ENCODE measurements at regions not wholly inside any gene's neighbourhood (a gene's known extent, or its start where the extent isn't known, plus 50 kb on each side); places are given as distances from the start of the nearest gene placed in this dataset.

DNA sequence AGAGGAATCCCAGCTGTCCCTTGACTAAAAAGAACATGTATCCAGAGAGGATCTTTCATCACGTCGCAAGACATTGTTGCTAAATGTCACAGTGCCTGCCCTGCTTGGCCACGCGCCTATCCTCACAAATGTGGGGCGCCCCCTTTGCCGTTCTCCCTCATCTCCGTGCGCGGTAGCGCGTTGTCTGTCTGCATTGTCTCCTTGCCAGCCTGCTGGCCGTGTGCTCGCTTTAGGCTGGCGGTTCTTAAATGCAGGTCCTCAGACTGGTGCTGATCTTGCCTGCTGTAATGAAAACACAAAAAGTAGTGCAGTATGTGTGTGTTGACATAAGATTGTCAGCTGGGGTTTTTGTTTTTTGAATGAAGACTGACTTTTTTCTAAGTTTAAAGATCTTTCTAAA is 198.2 kb upstream of the RGS6 start:
- H3K56ac ChIP-seq (ENCODE audit: extremely low read depth, insufficient read depth, low read length) = no peak overlapping the region
- in situ Hi-C loops (cut with MboI; ENCODE audit: low sequenced_read_pairs) (no loop called here), intact Hi-C loops (cut with micrococcal nuclease) (no loop called here), dilution Hi-C loops (cut with HindIII; ENCODE audit: low sequenced_read_pairs, unreplicated experiment) (no loop called here)
- DNase-seq (no peak), ATAC-seq (ENCODE audit: low read depth) (no peak)
- no peak overlapping the region for H2AFZ ChIP-seq (replicated peaks; ENCODE audit: low read length, poor library complexity)
- H3K4ac ChIP-seq (ENCODE audit: low read depth, low read length) = peak overlapping the region; percentile 38; the same call in 1 of the 2 replicates
- peak overlapping the region; percentile 18; the same call in 1 of the 2 replicates for H3K23ac ChIP-seq (ENCODE audit: low read depth, low read length)
- H4K8ac ChIP-seq (ENCODE audit: low read depth in 2 of 2, low read length in 2 of 2) = no peak overlapping the region
- POLR2A ChIA-PET (ENCODE audit: unreplicated experiment) = no interaction called here
- H3K9me3 ChIP-seq (ENCODE audit: control insufficient read depth, insufficient read depth, low read length) = no peaks in the 10 kb centered on the region
- H4K20me1 ChIP-seq (ENCODE audit: insufficient read depth, low read length) = no peaks in the 10 kb centered on the region
- no peak overlapping the region for H4K5ac ChIP-seq (ENCODE audit: low read depth, low read length)
- 0 out of 2 replicates have a peak overlapping the region, but pooled peaks have one; percentile 34 for H4K91ac ChIP-seq (ENCODE audit: insufficient read depth, low read depth, low read length)
- H2BK5ac ChIP-seq (ENCODE audit: low read depth, low read length, poor library complexity, severe bottlenecking) = peak overlapping the region; percentile 8
- no peak for TF ChIP-seq BHLHE40 (IDR thresholded peaks at IDR 0.05; ENCODE audit: low read depth, low read length)
- no peak for TF ChIP-seq SMC3 (IDR thresholded peaks at IDR 0.05; ENCODE audit: low read depth, low read length)
- TF ChIP-seq CHD1 (IDR thresholded peaks at IDR 0.05; ENCODE audit: low read depth, low read length) = no peak
- TF ChIP-seq MXI1 (IDR thresholded peaks at IDR 0.05; ENCODE audit: borderline replicate concordance, low read depth, low read length) = no peak
- TF ChIP-seq MAFK (IDR thresholded peaks at IDR 0.05; ENCODE audit: low read depth, low read length) = no peak
- TF ChIP-seq, protein P1, sequence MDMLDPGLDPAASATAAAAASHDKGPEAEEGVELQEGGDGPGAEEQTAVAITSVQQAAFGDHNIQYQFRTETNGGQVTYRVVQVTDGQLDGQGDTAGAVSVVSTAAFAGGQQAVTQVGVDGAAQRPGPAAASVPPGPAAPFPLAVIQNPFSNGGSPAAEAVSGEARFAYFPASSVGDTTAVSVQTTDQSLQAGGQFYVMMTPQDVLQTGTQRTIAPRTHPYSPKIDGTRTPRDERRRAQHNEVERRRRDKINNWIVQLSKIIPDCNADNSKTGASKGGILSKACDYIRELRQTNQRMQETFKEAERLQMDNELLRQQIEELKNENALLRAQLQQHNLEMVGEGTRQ (IDR thresholded peaks at IDR 0.05; ENCODE audit: low read depth, low read length) = no peak
- no peak for TF ChIP-seq RFX5 (IDR thresholded peaks at IDR 0.05; ENCODE audit: low read depth, low read length)
- TF ChIP-seq POLR2A (IDR thresholded peaks at IDR 0.05; ENCODE audit: low read depth, low read length) = no peak
- peaks cover 3 to 9% of the 10 kb centered on the region in 2 experiments; a peak in 2 of 4 replicates for H3K79me1 ChIP-seq (ENCODE audit: low read depth in 1 of 2, low read length in 2 of 2)
- H3K4me1 ChIP-seq (ENCODE audit: control insufficient read depth, insufficient read depth, low read length) = peaks cover 4% of the 10 kb centered on the region
- H3K9me1 ChIP-seq (ENCODE audit: insufficient read depth, low read length) = peaks cover 11% of the 10 kb centered on the region
- no TSS peak for BruUV-seq (replicated peaks)
- H2AK5ac ChIP-seq (ENCODE audit: low read depth, low read length) = peak overlapping the region; percentile 82
- CTCF ChIA-PET = no interaction called here
- no peak overlapping the region for H3K18ac ChIP-seq (ENCODE audit: low read depth, low read length)
- no peaks in the 10 kb centered on the region for H3K27me3 ChIP-seq (ENCODE audit: control insufficient read depth, insufficient read depth, low read length)
- H3K9ac ChIP-seq (ENCODE audit: low read depth, low read length) = no peak overlapping the region
- peak overlapping the region; percentile 53; the same call in 1 of the 2 replicates for H3K14ac ChIP-seq (replicated peaks; ENCODE audit: low read depth, low read length)
- no peak overlapping the region for H2AK9ac ChIP-seq (replicated peaks; ENCODE audit: low read depth, low read length, poor library complexity)
- H3K27ac ChIP-seq (ENCODE audit: insufficient read depth, low read length) = no peak overlapping the region
- peak overlapping the region; percentile 39; the same call in 1 of the 2 replicates for H2BK20ac ChIP-seq (ENCODE audit: low read depth, low read length)
- H3K4me3 ChIP-seq (ENCODE audit: insufficient read depth, low read depth, low read length) = no peak overlapping the region
- H2BK120ac ChIP-seq (ENCODE audit: low read depth, low read length) = no peak overlapping the region; the same call in 1 of the 2 replicates
- no CpG with 5 or more reads among the region's 14 CpGs for WGBS, 2 experiments (ENCODE audit: extremely low coverage in 2 of 2, insufficient read length in 1 of 2)
- no peak overlapping the region; the same call in 2 of the 3 replicates for H2BK15ac ChIP-seq (ENCODE audit: low read depth, low read length)
- H3K4me2 ChIP-seq (ENCODE audit: low read depth, low read length) = no peak overlapping the region
- H3K36me3 ChIP-seq (ENCODE audit: control insufficient read depth, insufficient read depth, low read length) = peaks cover 52% of the 10 kb centered on the region
